NT2/D1 (cell line): ENCODE measurements at regions not wholly inside any gene's neighbourhood (a gene's known extent, or its start where the extent isn't known, plus 50 kb on each side); places are given as distances from the start of the nearest gene placed in this dataset.

Experiments
- SUZ12 ChIP-seq: IDR thresholded peaks from 2 replicates; pipeline ENCODE4 v1.6.1; 2011; ENCODE audit not compliant: insufficient read length, insufficient read depth; ENCODE audit errors: extremely low read depth
- YY1 ChIP-seq: IDR thresholded peaks from 2 replicates; pipeline ENCODE4 v1.6.1; 2011; ENCODE audit not compliant: insufficient read length, insufficient read depth

- TF ChIP-seq YY1 (no peak), SUZ12 (no peak)
These were observed 92.2 kb upstream of the RAPGEF2 start for GRCh38 chr4:159010563-159011260.
